B cell (primary cell): ENCODE measurements at regions not wholly inside any gene's neighbourhood (a gene's known extent, or its start where the extent isn't known, plus 50 kb on each side); places are given as distances from the start of the nearest gene placed in this dataset.

Experiments used
- ATAC-seq: fragments of 200-7000 bp; cut with Tn5 transposase; one replicate; pipeline ENCODE4 v1.10.0; 2021; ENCODE audit warnings: low read depth, mild to moderate bottlenecking, moderate number of reproducible peaks, moderate library complexity
- CTCF ChIA-PET: fragments of 350-600 bp; sonication (Branson Sonifier 250); formaldehyde crosslinking; loops from one replicate; lab custom pipeline; 2021; ENCODE audit warnings: antibody characterized with exemption, inconsistent platforms; lab: Charles Lee
- POLR2A ChIA-PET: fragments of 350-600 bp; sonication (Branson Sonifier 250); formaldehyde crosslinking; loops from one replicate; lab custom pipeline; 2021; ENCODE audit warnings: antibody characterized with exemption; lab: Charles Lee
- DNase-seq: peaks from one replicate; pipeline ENCODE4 v3.0.0; 2013
- H2AFZ ChIP-seq: 2 replicates; pipeline ENCODE4 v1.6.1; 2012; ENCODE audit warnings: mild to moderate bottlenecking, low read depth, low read length; ENCODE audit not compliant: insufficient read depth, poor library complexity, severe bottlenecking
- H3K27ac ChIP-seq, 2 donors: 1 replicate in 1 of 2; 2 replicates in 1 of 2; pipeline ENCODE4 v1.5.1; 2012 to 2013; ENCODE audit warnings: low read length in 2 of 2, mild to moderate bottlenecking in 2 of 2, moderate library complexity in 1 of 2
- H3K27me3 ChIP-seq, 4 experiments: fragments of 200-600 bp in 1 of 4; sonication (generic) in 1 of 4; replicated peaks in 1 of 4; 1 replicate in 2 of 4; 2 replicates in 2 of 4; pipeline versions ENCODE4 v1.6.1 to v1.7.0; 2013 to 2016; ENCODE audit warnings: low read length in 3 of 4, mild to moderate bottlenecking in 2 of 4, mixed read lengths in 1 of 4, moderate library complexity in 1 of 4; ENCODE audit not compliant: insufficient read depth in 4 of 4, control insufficient read depth in 3 of 4; ENCODE audit errors: control extremely low read depth in 1 of 4
- H3K36me3 ChIP-seq, 2 experiments: replicated peaks in 1 of 2; 1 replicate in 1 of 2; 2 replicates in 1 of 2; pipeline versions ENCODE4 v1.6.1 to v1.7.1; 2013; ENCODE audit warnings: low read length in 1 of 2; ENCODE audit not compliant: insufficient read depth in 2 of 2, control insufficient read depth in 1 of 2; ENCODE audit errors: control extremely low read depth in 1 of 2, extremely low read depth in 1 of 2
- H3K4me1 ChIP-seq, 2 donors: fragments of 200-600 bp in 1 of 2; sonication (generic) in 1 of 2; 1 replicate in 1 of 2; 2 replicates in 1 of 2; pipeline versions ENCODE4 v1.5.1 to v1.6.1; 2013 to 2017; ENCODE audit warnings: low read length in 2 of 2; ENCODE audit not compliant: control insufficient read depth in 2 of 2, insufficient read depth in 2 of 2
- H3K4me2 ChIP-seq: replicated peaks from 2 replicates; pipeline ENCODE3; 2012; ENCODE audit warnings: mild to moderate bottlenecking, low read depth, low read length; ENCODE audit not compliant: poor library complexity, severe bottlenecking
- H3K4me3 ChIP-seq, 5 experiments: fragments of 200-600 bp in 1 of 5; sonication (generic) in 1 of 5; 1 replicate in 3 of 5; 2 replicates in 2 of 5; pipeline versions ENCODE4 v1.5.1 to v1.7.0; 2011 to 2016; ENCODE audit warnings: low read length in 4 of 5, mild to moderate bottlenecking in 4 of 5, low read depth in 2 of 5, control low read depth in 1 of 5, moderate library complexity in 1 of 5; ENCODE audit not compliant: insufficient read depth in 1 of 5; ENCODE audit errors: control extremely low read depth in 1 of 5, extremely low read depth in 1 of 5
- H3K79me2 ChIP-seq: fragments of 200-600 bp; sonication (generic); one replicate; pipeline ENCODE4 v1.6.0; 2016; ENCODE audit warnings: low read length; ENCODE audit not compliant: control insufficient read depth, insufficient read depth
- H3K9ac ChIP-seq: fragments of 200-600 bp; sonication (generic); 2 replicates; pipeline ENCODE4 v1.6.1; 2017; ENCODE audit warnings: mild to moderate bottlenecking, low read length, moderate library complexity
- H3K9me3 ChIP-seq, 3 donors: one replicate each; pipeline versions ENCODE4 v1.6.1 to v1.7.1; 2013; ENCODE audit warnings: low read length in 2 of 3; ENCODE audit not compliant: control insufficient read depth in 2 of 3, insufficient read depth in 1 of 3; ENCODE audit errors: control extremely low read depth in 1 of 3
- H4K20me1 ChIP-seq: 2 replicates; pipeline ENCODE4 v1.6.0; 2012; ENCODE audit warnings: mild to moderate bottlenecking, low read length; ENCODE audit not compliant: insufficient read depth, control insufficient read depth, poor library complexity, severe bottlenecking
- H3K27ac Mint-ChIP-seq: one replicate; pipeline ENCODE4 v1.8.0; 2021; ENCODE audit warnings: mixed read lengths
- H3K27me3 Mint-ChIP-seq: one replicate; pipeline ENCODE4 v1.8.0; 2021; ENCODE audit warnings: mixed read lengths
- H3K4me1 Mint-ChIP-seq: one replicate; pipeline ENCODE4 v1.8.0; 2021; ENCODE audit warnings: mixed read lengths
- H3K4me3 Mint-ChIP-seq: one replicate; pipeline ENCODE4 v1.8.0; 2021; ENCODE audit warnings: mixed read lengths
- H3K9me3 Mint-ChIP-seq: one replicate; pipeline ENCODE4 v1.8.0; 2022; ENCODE audit warnings: mixed read lengths; ENCODE audit not compliant: insufficient read depth
- CTCF ChIP-seq: fragments of 200-600 bp; IDR thresholded peaks from one replicate; pipeline ENCODE4 v1.8.0; 2022; ENCODE audit warnings: antibody characterized with exemption, mild to moderate bottlenecking
- EZH2 ChIP-seq: IDR thresholded peaks from 2 replicates; pipeline ENCODE4 v1.6.1; 2012; ENCODE audit warnings: borderline replicate concordance, low read depth, mild to moderate bottlenecking, moderate library complexity, low read length; ENCODE audit not compliant: insufficient read depth, poor library complexity, severe bottlenecking
- WGBS: methylation state at CpG from one replicate; pipeline ENCODE4 v1.1.5; 2013; ENCODE audit warnings: missing lambda C conversion rate; ENCODE audit not compliant: insufficient coverage; 5-methylcytosine and 5-hydroxymethylcytosine counted together
- intact Hi-C: fragments of 100-400 bp; cut with micrococcal nuclease; formaldehyde crosslinking; loops from one replicate; pipeline ENCODE4 v1.10.0; 2022

GRCh38 chr12:107488666-107489065, 196.9 kb upstream of the PWP1 start:
- Histone ChIP-seq H3K9ac (no peak overlapping the region), H3K9me3 (no peaks in the 10 kb centered on the region), H3K27ac (no peak overlapping the region), H4K20me1 (no peaks in the 10 kb centered on the region), H3K4me2 (peak overlapping the region; percentile 5), H3K4me1 (peaks cover 59 to 64% of the 10 kb centered on the region in 2 donors), H3K27me3 (no peaks in the 10 kb centered on the region), H3K36me3 (no peaks in the 10 kb centered on the region), H2AFZ (no peak overlapping the region), H3K79me2 (no peaks in the 10 kb centered on the region), H3K4me3 (no peak overlapping the region)
- no peak for TF ChIP-seq CTCF
- TF ChIP-seq EZH2 = no peak
- POLR2A ChIA-PET = no interaction called here
- H3K4me1 Mint-ChIP-seq = peaks cover 61% of the 10 kb centered on the region
- peak overlapping the region; percentile 12 for H3K27ac Mint-ChIP-seq
- ATAC-seq (no peak), DNase-seq (no peak)
- 83% methylated on average over 1 of the region's 2 CpGs for WGBS
- peak overlapping the region; percentile 1 for H3K4me3 Mint-ChIP-seq
- CTCF ChIA-PET = no interaction called here
- intact Hi-C loops = no loop called here
- H3K27me3 Mint-ChIP-seq = peaks cover 10% of the 10 kb centered on the region
- H3K9me3 Mint-ChIP-seq = no peaks in the 10 kb centered on the region

- Histone ChIP-seq H3K36me3 (no peaks in the 10 kb centered on the region), H2AFZ (no peak overlapping the region), H3K9me3 (peaks cover 0 to under 1% (median 0%) of the 10 kb centered on the region in 3 donors), H3K4me1 (peaks cover 71 to 73% of the 10 kb centered on the region in 2 donors), H3K9ac (peak overlapping the region; percentile 19), H3K79me2 (no peaks in the 10 kb centered on the region), H3K27me3 (no peaks in the 10 kb centered on the region), H3K4me3 (peak overlapping the region in 2 of 5 experiments; percentile 3 to 26), H3K27ac (no peak overlapping the region), H4K20me1 (no peaks in the 10 kb centered on the region), H3K4me2 (peak overlapping the region; percentile 65)
- peak overlapping the region; percentile 59 for H3K27ac Mint-ChIP-seq
- intact Hi-C loops = no loop called here
- TF ChIP-seq EZH2 (no peak), CTCF (no peak)
- CTCF ChIA-PET = no interaction called here
- no peaks in the 10 kb centered on the region for H3K9me3 Mint-ChIP-seq
- POLR2A ChIA-PET = no interaction called here
- H3K27me3 Mint-ChIP-seq = no peaks in the 10 kb centered on the region
- WGBS = 19% methylated on average over 3 of the region's 3 CpGs
- DNase-seq (peak; percentile 38), ATAC-seq (peak; percentile 50)
- peaks cover 68% of the 10 kb centered on the region for H3K4me1 Mint-ChIP-seq
- peak overlapping the region; percentile 78 for H3K4me3 Mint-ChIP-seq
These were observed 195.6 kb upstream of the PWP1 start for GRCh38 chr12:107490010-107490409.
